ENCODE measurements at regions not wholly inside any gene's neighbourhood (a gene's known extent, or its start where the extent isn't known, plus 50 kb on each side); places are given as distances from the start of the nearest gene placed in this dataset.

DNA sequence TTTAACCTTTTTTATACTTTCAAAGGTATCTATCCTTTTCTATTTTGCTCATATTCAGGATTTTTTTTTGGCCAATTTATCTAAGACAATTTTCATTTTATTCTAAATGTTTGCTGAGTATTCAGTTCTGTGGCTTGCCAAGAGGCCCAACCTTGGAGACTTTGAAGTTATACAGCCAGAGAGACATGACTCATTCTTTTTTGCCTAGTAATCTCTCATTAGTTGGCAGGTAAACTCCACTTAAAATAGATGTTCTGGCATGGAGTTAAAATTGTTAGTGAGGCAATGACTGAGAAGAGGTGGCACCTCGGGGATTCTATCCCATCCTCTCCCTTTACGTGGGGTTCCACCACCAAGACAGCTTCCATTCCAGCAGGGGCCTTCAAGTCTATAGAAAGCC is 213.8 kb downstream of the KCTD12 start:
- TF ChIP-seq, protein P1, sequence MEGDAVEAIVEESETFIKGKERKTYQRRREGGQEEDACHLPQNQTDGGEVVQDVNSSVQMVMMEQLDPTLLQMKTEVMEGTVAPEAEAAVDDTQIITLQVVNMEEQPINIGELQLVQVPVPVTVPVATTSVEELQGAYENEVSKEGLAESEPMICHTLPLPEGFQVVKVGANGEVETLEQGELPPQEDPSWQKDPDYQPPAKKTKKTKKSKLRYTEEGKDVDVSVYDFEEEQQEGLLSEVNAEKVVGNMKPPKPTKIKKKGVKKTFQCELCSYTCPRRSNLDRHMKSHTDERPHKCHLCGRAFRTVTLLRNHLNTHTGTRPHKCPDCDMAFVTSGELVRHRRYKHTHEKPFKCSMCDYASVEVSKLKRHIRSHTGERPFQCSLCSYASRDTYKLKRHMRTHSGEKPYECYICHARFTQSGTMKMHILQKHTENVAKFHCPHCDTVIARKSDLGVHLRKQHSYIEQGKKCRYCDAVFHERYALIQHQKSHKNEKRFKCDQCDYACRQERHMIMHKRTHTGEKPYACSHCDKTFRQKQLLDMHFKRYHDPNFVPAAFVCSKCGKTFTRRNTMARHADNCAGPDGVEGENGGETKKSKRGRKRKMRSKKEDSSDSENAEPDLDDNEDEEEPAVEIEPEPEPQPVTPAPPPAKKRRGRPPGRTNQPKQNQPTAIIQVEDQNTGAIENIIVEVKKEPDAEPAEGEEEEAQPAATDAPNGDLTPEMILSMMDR (IDR thresholded peaks at IDR 0.05), result no peak
- TF ChIP-seq POLR2AphosphoS5 (IDR thresholded peaks at IDR 0.05), result peak in 1 of 2 donors; percentile 7
